CD4-positive, alpha-beta T cell treated with Interleukin-1 beta for 1 hour (primary cell): ENCODE measurements at regions not wholly inside any gene's neighbourhood (a gene's known extent, or its start where the extent isn't known, plus 50 kb on each side); places are given as distances from the start of the nearest gene placed in this dataset.

Source experiments
- DNase-seq, 2 donors: peaks; one replicate each; pipeline ENCODE4 v3.0.0-alpha.2; 2020 to 2022

DNA sequence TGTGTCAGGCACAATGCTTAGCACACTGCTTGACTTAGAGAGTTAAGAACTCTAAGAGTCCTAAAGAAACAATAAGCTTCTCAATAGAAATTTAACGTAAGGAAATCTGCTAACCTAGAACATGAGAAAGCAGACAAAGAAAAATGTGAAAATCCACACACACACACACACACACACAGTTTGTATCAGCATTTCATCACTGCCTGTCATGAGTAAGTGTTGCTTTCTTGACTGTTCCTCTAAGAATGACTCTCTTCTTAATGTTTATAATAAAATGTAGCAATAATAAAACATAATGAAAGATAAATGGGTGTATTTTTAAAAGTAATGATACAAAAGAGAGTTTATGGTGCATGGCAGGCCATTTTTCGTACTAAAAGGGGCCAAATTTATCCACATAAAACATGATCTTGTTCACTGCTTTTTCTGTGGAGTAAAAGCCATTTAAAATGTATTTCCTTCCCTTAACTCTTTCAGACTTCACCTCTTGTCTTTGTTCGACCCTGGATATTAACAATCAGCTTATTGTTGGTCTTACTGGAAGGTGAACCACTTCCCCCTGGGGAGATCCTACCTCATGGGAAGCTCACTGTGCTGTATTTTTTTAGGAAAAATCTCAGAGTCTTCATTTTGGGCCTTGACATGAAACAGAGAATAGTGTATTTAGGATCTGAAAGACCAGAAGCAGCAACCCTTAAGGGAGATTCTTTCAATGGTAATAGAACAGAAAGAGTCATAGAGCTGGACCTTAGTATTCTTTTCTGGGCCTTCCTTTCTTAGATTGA, 107.3 kb upstream of the ANKRD55 start:
- no peak for DNase-seq

DNA sequence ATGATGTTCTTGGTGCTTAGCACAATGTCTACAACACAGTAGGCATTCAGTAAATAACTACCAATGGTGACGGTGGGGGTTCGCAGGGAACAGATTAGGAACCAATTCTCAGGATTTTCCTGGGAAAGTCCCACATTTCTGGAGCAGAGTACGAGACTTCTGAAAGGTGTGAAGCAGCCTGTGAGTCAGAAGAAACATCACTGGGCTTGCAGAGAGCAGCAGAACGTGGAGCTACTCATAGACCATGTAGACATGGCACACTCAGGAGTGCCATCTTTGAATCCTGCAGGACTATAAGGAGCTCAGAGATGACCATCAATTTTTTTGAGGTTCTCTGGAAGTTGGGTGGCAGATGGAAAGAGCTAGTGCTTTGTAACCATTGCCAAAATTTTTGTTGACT, 106.6 kb upstream of the ANKRD55 start:
- DNase-seq = no peak

DNA sequence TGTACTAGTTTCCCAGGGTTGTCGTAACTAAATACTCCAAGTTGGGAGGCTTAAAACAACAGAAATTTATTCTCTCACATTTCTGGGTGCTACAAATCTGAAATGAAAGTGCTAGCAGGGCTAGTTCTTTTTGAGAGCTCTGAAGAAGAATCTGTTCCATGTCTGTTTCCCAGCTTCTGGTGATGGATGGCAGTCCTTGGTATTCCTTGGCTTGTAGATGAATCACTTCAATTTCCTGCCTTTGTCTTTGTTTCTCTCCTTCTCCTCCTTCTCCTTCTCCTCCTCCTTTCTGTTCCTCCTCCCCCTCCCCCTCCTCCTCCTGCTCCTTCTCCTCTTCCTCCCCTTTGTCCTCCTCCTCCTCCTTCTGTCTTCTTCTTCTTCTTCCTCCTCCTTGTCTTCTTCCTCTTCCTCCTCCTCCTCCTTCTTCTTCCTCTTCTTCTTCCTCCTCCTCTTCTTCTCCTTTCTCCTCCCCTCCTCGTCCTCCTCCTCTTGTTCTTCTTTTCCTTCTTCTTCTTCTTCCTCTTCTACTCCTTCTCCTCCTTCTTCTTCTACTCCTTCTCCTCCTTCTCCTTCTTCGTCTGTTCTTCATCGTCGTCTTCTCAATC, 104.7 kb upstream of the ANKRD55 start:
- DNase-seq = no peak

DNA sequence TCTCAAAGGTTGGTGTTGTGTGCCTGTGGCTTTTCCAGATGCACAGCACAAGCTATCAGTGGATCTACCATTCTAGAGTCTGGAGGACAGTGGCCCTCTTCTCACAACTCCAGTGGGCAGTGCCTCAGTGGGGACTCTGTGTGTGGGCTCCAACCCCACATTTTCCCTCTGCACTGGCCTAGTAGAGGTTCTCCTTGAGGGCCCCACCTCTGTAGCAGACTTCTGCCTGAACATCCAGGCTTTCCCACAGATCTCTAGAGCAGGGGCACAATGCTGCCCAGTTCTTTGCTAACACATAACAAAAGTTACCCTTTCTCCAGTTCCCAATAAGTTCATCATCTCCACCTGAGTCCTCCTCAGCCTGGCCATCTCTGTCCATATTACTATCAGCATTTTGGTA, 102.1 kb upstream of the ANKRD55 start:
- no peak for DNase-seq

DNA sequence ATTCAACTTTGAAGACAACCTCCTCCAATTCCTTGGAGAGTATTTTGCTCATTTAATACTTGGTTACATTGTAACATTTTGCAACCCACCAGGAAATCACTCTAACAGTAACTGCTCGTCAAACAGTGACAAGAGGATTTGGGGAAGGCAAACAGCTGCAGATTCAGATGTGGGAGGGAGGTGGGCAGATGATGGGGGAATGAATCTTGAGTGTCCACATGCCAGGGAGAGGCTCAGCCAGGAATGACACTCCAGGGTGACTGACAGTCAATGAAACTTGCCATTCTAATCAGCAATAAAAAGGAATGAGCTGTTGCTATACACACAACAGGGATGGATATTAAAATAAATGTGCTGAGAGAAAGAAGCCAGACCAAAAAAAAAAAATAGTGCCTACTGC, 97.7 kb upstream of the ANKRD55 start:
- no peak for DNase-seq

DNA sequence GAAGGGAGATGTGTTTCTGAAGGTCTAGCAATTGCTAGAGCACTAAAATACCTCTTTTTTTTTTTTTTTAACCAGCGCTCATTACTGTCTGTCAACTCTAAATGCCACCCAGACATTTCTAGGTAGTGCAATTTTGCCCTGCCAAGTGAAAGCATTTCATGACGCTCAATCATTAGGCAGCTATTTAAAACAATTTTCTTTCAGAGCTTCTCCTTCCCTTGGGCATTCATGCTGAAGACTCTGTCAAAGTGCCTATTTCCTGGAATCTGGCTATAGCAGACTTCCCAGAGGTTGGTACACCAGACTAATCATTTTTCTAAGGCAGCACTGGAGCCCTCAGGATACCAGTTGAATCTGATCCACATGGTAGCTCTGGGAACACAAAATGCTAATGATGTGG, 97.0 kb upstream of the ANKRD55 start:
- DNase-seq = no peak

DNA sequence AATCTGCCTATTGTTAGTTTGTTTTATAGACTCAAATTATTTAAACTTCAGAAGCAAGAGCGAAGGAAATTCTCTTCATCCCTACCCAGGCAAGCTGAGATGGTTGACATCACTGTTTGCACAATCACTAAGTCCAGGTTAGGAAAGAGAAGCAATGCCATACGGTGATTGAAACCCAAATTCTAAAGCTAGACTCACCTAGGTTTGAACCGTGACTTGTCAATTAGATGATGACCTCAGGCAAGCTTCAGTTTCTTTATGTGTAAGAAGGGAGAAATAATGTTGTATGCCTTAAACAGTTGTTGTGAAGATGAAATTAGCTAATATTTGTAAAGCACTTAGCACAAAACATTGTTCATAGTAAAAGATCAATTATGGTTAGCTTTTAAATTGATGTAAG, 96.5 kb upstream of the ANKRD55 start:
- no peak for DNase-seq

DNA sequence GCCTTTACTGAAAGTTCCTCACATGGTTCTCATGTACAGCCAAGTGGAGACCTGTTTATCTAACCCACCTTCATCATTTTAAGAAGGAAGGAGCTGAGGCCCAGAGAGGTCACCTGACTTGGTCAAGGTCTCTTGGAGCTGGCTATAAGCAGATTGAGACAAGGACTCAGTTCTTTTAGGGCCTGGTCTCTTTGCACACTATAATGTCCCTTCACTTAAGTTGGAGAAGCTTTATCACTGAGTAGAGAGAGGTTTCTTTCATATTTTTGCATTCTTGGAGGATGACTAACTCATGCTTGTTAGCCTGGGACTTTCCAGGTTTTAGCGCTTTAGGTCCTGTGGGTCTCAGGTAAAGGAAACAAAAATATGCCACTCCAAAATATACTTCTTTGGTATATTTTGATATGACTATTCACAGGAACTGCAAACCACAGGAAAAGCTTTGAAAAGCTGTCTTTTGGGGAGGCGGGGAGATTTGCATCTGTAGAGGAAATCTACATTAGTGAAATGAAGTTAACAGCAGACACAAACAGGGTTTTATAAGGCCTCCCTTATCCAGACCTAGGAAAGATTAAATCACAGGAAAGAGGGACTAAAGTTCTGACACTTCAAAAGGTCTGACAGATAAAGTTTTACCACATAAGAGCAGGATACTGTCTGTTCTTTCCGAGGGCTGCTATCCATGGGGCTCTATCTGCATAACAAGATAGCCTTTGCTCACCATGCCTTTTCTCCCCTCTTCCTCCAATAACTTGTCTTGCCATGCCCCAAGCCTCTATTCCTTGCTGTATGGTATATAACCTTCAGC, 95.8 kb upstream of the ANKRD55 start:
- peak; percentile 17 to 67 for DNase-seq

DNA sequence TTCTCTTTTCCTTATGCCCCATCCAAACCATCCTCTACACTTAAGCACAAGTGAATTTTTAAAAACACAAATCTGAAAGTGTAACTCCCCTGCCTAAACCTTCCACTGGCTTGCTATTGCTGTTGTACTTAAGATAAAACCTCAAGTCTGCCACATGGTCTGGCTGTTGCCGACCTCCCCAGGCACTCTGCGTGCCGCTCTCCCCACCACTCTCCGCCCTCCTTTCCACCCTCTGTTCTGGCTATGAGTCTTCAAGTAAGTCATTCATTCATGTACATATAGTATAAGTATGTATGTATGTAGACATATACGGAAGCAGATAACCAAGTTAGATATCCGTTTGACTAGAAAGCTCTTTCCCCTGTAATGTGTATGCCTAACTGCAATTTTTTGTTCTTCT, 94.7 kb upstream of the ANKRD55 start:
- peak; percentile 11 to 12 for DNase-seq

DNA sequence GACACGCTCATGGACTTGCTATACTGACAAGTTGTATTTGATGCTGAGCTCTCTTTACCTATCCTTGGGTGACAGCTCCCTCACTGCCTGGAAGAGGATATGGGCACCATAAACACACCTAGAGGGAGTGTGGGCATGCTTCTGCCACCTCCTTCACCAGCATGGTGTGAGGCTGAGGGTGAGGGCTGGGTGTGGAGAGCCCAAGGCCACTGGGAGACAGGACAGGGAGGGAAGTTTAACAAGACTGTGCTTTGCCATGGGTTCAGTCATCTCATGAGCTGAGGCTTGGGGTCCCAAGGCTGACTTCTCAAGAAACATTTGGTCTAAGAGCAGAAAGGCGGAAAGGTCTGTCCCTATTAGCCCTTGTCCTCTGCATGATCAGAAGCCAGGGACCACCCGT, 93.6 kb upstream of the ANKRD55 start:
- no peak for DNase-seq

DNA sequence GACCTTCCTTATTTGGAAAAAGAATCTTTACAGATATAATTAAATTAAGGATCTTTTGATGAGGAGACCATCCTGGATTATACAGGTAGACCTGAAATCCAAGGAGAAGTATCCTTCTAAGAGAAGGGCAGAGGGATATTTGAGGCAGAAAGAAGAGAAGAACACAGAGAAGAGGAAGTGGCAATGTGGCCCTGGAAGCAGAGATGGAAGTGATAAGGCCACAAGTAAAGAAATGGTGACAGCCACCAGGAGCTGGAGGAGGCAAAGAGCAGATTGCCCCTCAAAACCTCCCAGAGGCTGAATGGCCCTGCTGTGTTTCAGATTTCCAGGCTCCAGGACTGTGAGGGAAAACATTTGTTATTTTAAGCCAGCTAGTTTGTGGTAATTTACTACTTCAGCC, 93.0 kb upstream of the ANKRD55 start:
- no peak for DNase-seq

DNA sequence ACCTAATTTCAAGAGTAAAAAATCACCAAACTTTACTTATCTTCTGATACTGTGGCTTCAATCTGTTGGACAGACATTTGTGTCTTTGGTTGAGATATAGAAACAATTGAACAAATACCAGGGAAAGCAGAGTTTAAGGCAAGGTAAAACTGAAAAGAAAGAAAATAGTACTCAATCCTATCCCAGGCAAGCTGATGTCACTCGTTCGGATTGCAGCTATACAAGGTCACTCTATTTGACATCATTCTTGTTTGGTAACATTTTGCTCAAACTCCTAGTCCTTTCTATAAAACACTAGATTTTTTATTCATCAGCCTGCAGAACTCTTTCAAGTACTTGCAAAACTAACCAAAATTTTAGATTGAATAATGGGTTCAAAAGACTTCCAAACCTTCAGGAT, 91.9 kb upstream of the ANKRD55 start:
- no peak for DNase-seq

DNA sequence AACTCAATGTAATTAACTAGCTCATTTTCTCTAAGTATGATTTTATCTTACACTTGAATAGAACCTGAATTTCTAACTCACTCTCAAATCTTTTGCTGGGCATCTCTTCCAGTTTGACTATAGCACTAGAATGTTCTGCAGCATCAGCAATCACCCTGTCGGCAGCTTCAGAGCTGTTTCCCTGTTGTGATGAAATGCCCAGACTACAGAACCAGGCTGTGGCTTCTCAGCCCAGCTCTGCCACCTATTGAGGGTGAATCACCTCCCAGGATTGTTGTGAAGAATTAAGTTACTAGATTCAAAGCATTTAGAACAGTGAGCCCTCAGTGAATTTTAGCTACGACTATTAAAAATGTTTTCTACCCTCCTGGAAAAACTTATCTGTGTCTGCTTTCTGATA, 90.4 kb upstream of the ANKRD55 start:
- DNase-seq = no peak

DNA sequence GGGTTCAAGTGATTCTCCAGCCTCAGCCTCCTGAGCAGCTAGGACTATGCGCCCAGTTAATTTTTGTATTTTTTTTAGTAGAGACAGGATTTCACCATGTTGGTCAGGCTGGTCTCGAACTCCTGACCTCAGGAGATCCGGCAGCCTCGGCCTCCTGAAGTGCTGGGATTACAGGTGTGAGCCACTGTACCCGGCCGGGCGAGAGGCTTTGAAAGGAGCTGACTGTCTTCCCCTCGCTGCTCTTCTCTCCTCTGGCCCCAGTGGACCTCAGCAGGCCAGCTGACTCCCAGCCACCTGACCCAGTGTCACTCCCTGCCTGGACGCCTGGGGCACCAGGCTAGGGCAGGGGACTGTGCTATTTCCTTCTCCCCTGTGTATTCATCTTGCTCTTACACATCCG, 89.5 kb upstream of the ANKRD55 start:
- DNase-seq = no peak

DNA sequence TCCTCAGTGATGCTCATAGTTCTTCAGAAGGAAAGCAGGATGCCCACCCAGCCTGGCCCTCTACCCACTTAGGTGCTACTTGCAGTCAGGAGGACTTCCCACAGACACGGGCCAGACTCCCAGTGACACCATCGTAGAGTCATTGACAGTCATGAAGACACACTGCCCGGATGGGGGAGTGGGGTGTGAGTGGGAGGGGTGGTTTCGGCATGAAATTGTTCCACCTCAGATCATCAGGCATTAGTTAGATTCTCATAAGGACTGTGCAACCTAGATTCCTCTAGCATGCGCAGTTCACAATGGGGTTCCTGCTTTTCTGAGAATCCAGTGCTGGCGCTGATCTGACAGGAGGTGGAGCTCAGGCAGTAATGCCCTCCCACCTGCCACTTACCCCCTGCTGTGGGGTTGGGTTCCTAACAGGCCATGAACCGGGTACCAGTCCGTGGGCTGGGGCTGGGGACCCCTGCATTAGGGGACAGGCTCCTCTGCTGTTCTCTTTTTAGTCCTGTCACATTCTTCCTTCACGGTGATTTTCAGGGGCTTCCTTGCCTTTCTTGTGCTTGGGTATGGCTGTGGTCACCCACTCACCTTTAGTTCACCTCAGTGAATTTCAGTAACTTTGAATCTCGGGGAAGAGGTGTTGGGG, 88.2 kb upstream of the ANKRD55 start:
- DNase-seq = no peak

DNA sequence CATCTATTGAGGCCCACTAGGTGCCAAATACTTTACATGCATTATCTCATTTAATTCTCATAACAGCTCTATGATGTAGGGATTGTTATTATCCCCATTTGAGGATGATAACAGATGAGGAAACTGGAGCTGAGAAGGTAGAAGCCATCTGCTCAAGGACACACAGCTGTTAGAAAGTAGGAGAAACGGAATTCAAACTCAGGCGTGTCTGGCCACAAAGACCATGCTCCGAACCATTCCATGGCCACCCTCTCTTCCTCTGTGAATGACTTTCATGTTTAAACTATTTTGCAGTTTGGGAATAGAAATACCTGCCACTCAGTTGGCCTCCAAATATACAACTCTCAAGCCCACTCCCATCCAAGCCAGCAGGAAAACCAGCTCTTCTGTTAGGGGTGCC, 87.6 kb upstream of the ANKRD55 start:
- DNase-seq = no peak

DNA sequence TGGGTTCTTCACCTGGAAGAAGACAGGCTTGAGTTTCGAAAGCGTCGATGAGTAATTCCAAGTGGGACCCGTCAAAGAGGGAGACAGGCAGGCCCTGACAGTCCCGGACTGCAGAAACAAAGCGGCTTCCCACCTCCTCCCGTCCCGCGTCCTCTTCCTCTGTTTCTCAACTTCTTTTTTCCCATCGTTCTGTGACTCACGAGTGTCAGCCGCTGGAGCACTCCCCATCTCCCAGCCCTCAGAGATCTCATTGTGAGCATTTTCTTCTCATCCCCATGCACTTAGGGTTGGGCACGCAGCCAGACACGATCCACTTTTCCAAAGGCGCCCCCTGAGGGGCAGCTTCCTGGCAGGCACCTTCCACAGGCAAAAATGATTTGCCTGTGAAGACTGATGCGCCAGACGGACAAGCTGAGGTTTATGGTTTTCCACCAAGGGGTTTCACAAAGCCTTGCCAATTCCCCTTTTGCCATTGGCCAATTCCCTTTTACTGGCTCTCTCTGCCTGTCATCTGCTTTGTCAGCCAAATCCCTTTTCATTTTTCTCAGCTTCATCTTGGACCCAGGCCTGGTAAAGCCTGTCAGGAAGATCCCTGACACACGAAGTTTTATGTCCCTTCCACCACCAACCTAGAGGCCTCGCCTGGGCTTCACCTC, 86.5 kb upstream of the ANKRD55 start:
- no peak for DNase-seq

DNA sequence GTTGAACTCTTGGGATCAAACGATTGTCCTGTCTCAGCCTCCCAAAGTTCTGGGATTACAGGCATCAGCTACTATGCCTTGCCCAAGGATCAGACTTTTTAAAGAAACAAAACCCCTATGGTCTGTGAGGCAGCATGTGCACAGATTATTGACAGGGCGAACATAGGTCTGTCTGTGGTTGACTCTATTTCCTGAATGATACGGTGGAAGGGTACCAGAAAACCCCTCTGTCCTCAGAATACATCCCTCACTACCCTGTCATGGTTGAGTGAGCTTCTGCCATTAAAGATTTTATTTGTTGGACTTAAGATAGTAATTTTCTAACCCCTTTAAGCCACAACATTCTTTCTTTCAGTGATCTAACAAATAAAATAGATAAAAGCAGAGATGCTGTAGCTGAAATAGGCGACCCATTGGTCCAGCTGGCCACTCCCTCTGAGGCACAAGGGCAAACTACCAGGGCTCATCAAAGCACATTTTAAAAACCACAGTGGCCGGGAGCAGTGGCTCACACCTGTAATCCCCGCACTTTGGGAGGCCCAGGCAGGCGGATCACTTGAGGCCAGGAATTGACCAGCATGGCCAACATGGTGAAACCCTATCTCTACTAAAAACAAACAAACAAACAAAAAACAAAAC, 84.9 kb upstream of the ANKRD55 start:
- DNase-seq = no peak

DNA sequence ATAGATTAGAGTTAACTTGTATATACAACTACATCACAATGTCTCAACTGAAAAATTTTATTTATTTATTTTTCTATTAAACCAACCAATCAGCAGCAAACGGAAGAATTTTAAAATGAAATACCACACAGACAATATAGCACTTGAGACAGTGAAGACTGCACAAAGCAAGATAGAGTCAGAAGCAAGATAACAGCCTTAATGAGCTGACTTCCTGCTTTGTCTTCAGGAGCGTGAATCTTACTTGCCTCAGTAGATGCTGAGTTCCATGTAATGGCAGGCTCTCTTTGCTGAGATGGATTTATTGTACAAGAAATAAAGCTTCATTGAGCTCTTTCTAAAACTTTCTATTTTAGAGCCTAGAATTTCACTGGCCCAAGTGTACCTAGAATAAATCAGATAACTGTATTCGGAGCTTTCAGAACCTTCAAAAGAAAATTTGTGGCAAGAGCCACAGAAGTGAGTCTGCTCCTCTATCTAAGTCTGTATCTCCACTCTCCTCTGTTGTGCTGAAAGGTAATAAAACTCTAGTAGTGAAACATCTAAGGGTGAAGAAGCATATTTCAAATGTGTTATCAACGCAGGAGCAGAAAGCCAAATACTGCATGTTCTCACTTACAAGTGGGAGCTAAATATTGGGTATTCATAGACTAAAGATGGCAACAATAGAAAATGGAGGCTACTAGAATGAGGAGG, 83.3 kb upstream of the ANKRD55 start:
- no peak for DNase-seq

DNA sequence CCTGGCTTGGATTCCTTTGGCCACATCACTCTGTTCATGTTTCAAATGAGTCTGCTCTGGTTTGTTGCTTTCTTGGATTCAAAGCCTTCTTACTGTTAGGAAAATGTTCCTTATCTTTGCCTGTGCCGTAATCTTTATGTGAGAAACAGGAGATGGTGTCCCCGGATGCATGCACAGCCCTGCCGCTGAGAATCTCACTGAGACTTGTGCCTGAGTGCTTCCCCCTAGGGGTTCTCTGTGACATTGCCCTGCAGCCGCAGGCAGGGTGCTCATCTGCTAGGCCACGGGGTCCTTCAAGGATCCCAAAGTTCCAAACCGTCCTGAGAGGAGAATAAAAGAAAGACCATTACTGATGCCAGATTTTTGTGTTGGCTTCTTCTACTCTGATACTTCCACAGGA, 81.4 kb upstream of the ANKRD55 start:
- peak in 1 of 2 donors; percentile 63 for DNase-seq

DNA sequence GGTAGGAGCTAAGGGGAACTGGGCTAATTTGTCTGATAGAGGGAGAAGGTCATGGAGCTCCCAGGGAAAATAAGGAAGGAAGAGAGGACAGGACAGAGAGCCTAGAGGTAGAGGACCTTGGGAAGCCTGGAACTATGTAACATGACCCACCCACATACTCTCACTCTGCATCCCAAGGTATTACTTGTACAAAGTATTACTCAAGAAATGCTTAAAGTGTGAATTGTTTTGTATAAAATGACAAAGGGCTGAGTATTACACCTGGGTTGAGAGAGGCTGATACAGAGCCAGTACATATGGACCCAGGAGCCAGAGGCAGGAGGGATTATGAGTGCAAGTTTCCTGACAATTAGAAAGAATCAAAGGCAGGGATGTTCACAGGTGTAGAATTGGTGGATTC, 80.5 kb upstream of the ANKRD55 start:
- DNase-seq = no peak

DNA sequence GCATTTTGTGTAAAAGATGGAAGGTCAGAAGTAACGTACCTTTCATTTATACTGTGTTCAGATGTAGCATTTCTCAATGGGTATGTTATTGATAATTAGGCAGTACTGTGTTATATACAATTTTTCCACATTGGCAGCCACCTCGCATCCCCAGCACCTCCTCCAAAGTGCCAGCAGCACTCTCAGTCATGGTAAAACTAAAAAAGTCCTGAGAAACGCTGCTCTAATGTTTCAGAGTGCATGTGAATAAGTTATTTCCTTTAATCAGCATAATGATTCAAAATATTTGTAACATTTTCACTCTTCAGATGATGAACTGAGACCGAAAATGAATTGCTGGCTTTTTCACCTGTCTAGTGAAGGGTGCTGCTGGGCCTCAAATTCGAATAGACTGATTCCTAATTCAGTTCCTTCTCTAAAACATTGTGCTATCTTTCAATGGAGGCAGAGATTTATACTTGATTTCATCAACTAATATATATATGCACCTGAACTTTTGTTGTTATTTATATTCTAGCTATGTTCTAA, 79.9 kb upstream of the ANKRD55 start:
- DNase-seq = no peak
